Upper lobe of right lung (tissue), 1 donor: ENCODE measurements at regions not wholly inside any gene's neighbourhood (a gene's known extent, or its start where the extent isn't known, plus 50 kb on each side); places are given as distances from the start of the nearest gene placed in this dataset.

Source experiments
- ATAC-seq: fragments of 200-7000 bp; cut with Tn5 transposase; one replicate; pipeline ENCODE4 v1.9.1; 2020; ENCODE audit warnings: mild to moderate bottlenecking, moderate library complexity
- DNase-seq: peaks from one replicate; pipeline ENCODE4 v3.0.0-alpha.2; 2020
- H3K27ac ChIP-seq: fragments of 200-600 bp; one replicate; pipeline ENCODE4 v1.8.0; 2022
- H3K27me3 ChIP-seq: fragments of 200-600 bp; one replicate; pipeline ENCODE4 v1.8.0; 2022; ENCODE audit warnings: mild to moderate bottlenecking
- H3K36me3 ChIP-seq: fragments of 200-600 bp; one replicate; pipeline ENCODE4 v1.8.0; 2022
- H3K4me1 ChIP-seq: fragments of 200-600 bp; one replicate; pipeline ENCODE4 v1.8.0; 2022
- H3K4me3 ChIP-seq: fragments of 200-600 bp; one replicate; pipeline ENCODE4 v1.8.0; 2022; ENCODE audit warnings: mild to moderate bottlenecking
- H3K9me3 ChIP-seq: fragments of 200-600 bp; one replicate; pipeline ENCODE4 v1.8.0; 2022
- intact Hi-C: fragments of 100-400 bp; cut with DNase I; formaldehyde crosslinking; loops from one replicate; pipeline ENCODE4 v1.11.0; 2022
- TF ChIP-seq, protein P1 (sequence below): fragments of 200-600 bp; IDR thresholded peaks from one replicate; pipeline ENCODE4 v1.8.0; 2022; ENCODE audit warnings: antibody characterized with exemption
- donor health status: DM: no; HTN: yes; CAD: no; lungs with severe emphysema.

DNA sequence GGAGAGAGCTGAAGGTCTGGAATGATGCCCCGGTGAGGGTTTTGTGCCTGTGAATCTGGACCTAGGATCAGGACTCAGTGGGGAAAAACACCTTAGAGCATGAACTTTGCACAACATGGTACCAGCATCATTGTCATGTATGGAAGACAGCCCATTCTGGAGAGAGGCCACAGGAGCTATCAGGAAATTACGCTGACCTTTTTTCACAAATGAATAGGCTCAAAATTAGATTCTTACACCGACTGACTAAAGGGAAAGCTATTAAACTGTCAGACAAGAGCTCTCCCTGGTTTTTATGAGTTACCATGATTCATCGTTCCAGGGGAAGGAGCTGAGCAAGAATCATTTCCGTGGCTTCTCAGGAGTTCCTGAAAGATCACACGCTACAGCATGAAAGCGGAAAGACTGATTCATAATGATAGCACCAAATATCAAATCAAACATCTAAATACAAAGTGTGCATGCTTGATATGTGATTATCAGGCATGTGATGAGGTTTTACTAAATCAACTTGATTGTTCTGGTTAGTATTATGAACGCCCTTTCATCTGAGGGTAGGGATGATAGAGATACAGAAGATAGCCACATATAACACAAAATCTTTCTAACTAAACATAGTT is 224.9 kb upstream of the SMLR1 start:
- no peaks in the 10 kb centered on the region for H3K36me3 ChIP-seq
- no peaks in the 10 kb centered on the region for H3K4me1 ChIP-seq
- no peak overlapping the region for H3K4me3 ChIP-seq
- intact Hi-C loops = no loop called here
- ATAC-seq (no peak), DNase-seq (no peak)
- no peaks in the 10 kb centered on the region for H3K27me3 ChIP-seq
- H3K9me3 ChIP-seq = no peaks in the 10 kb centered on the region
- TF ChIP-seq, protein P1, sequence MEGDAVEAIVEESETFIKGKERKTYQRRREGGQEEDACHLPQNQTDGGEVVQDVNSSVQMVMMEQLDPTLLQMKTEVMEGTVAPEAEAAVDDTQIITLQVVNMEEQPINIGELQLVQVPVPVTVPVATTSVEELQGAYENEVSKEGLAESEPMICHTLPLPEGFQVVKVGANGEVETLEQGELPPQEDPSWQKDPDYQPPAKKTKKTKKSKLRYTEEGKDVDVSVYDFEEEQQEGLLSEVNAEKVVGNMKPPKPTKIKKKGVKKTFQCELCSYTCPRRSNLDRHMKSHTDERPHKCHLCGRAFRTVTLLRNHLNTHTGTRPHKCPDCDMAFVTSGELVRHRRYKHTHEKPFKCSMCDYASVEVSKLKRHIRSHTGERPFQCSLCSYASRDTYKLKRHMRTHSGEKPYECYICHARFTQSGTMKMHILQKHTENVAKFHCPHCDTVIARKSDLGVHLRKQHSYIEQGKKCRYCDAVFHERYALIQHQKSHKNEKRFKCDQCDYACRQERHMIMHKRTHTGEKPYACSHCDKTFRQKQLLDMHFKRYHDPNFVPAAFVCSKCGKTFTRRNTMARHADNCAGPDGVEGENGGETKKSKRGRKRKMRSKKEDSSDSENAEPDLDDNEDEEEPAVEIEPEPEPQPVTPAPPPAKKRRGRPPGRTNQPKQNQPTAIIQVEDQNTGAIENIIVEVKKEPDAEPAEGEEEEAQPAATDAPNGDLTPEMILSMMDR = no peak
- H3K27ac ChIP-seq = no peak overlapping the region

DNA sequence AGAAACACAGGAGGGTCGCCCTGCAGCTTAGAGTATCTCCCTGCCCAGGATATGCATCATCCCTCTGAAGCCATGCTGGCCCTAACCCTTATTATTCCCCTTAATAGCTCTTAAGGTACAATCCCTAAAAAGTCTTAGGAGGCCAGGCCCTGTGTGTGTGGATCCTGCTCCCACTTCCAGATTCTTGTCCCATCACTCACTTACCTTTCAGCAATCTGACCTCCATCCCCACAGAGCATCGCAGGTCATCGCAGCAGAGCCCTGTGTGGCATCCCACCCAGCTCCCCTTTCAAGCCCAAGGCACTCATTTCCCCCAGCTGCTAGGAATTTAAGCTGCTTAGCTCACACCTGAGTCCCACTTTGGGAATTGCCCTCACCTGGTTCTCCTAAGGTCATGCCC is 223.8 kb upstream of the SMLR1 start:
- intact Hi-C loops = no loop called here
- H3K27ac ChIP-seq = no peak overlapping the region
- ATAC-seq = no peak

DNA sequence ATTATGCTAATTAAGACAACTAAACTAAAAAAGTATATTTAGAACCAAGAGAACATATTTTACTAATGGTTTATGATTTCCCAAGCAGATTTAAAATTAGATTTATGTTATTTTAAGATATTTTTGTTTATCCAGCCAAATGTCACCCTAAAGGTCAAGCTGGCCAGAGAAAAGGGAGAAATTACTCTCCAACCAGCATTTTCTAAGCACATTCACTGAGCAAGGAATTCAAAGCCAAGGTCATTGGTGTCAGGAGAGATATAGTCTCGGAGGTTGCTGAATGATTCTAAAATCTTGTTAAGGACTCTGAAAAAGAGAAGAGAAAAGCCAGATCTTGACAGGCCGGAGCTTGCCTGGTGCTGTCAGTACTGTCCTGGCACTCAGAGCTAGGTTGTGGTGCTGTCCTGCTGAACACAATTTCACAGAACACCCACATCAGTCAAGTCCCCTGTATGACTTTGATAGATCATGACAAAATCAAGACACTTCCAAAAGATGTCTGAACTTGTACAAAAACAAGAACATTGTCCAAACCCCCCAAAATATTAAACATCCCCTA is 222.3 kb upstream of the SMLR1 start:
- ATAC-seq = no peak
- TF ChIP-seq, protein P1 = no peak
- intact Hi-C loops = no loop called here
- Histone ChIP-seq H3K27ac (no peak overlapping the region), H3K27me3 (no peaks in the 10 kb centered on the region), H3K4me1 (no peaks in the 10 kb centered on the region), H3K36me3 (no peaks in the 10 kb centered on the region), H3K9me3 (no peaks in the 10 kb centered on the region), H3K4me3 (no peak overlapping the region)
- DNase-seq = no peak

More for the DNA sequence above, 223.8 kb upstream of the SMLR1 start:
- no peaks in the 10 kb centered on the region for H3K9me3 ChIP-seq
- no peak overlapping the region for H3K4me3 ChIP-seq
- DNase-seq = no peak
- no peaks in the 10 kb centered on the region for H3K27me3 ChIP-seq
- H3K36me3 ChIP-seq = no peaks in the 10 kb centered on the region
- H3K4me1 ChIP-seq = no peaks in the 10 kb centered on the region
- TF ChIP-seq, protein P1 = no peak

DNA sequence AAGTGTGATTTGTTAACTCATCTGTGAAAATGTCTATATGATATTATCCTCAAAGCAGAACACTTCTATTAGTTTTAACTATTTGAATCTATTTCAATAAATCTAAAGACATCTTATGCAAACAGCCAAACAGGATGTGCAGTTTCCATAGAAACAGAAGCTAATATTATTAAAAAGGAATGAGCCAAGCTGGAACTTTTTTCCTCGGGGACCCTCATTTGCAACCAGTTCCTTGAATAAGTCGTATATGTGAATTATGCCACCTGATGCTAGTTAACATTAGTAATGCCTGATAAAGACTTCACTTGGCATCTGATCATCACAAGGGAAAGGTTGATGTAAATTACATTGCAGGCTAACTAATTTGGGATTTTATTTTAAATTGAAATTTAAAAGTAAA is 216.9 kb upstream of the SMLR1 start:
- no peak for ATAC-seq
- Histone ChIP-seq H3K27me3 (no peaks in the 10 kb centered on the region), H3K27ac (no peak overlapping the region), H3K9me3 (no peaks in the 10 kb centered on the region), H3K4me3 (no peak overlapping the region), H3K36me3 (no peaks in the 10 kb centered on the region), H3K4me1 (no peaks in the 10 kb centered on the region)
- TF ChIP-seq, protein P1 = no peak
- no peak for DNase-seq
- intact Hi-C loops = no loop called here

DNA sequence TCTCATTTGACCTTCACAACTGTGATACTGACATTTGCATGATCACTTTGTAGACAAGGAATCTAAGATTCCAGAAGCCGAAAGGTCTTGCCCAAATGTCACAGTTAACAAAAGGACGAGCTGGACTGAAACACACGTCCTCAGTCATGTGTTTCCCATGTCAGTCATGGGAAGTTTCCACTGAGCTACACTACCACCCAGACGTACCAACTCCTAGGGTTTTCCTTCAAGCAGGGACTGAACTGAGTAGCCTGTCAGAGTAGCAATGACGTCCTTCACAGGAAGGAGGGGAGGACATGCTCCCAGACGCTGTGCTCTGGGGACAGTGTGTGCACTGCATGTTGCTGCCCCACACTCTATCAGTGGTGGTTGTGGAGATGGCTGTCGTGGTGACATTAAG is 215.8 kb upstream of the SMLR1 start:
- no peaks in the 10 kb centered on the region for H3K27me3 ChIP-seq
- H3K27ac ChIP-seq = no peak overlapping the region
- DNase-seq (no peak), ATAC-seq (no peak)
- H3K4me3 ChIP-seq = no peak overlapping the region
- no peaks in the 10 kb centered on the region for H3K36me3 ChIP-seq
- TF ChIP-seq, protein P1 = no peak
- no peaks in the 10 kb centered on the region for H3K9me3 ChIP-seq
- H3K4me1 ChIP-seq = no peaks in the 10 kb centered on the region
- intact Hi-C loops = no loop called here

DNA sequence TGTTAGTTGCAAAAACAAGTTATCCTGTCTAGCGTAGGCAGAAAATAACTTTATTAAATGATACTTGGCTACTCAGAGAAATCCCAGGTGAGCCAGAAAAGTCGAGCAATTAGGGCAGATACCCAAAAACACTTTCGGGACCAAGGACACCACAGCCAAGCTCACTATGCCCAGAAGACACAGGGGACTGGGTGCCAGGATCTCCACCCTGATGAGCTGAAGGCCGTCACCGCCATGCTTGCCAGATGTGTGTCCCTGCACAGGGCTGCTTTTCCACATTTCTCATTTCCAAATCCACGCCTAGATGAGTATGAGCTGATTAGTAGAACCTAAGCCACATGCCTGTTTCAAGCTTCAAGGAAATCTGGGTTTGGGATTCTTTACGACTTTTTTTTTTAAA is 214.0 kb upstream of the SMLR1 start:
- H3K4me3 ChIP-seq = no peak overlapping the region
- TF ChIP-seq, protein P1 = no peak
- no peak overlapping the region for H3K27ac ChIP-seq
- no peaks in the 10 kb centered on the region for H3K27me3 ChIP-seq
- ATAC-seq (no peak), DNase-seq (no peak)
- H3K4me1 ChIP-seq = no peaks in the 10 kb centered on the region
- intact Hi-C loops = no loop called here
- no peaks in the 10 kb centered on the region for H3K9me3 ChIP-seq
- H3K36me3 ChIP-seq = no peaks in the 10 kb centered on the region
